GM12878 (cell line): ENCODE measurements at regions not wholly inside any gene's neighbourhood (a gene's known extent, or its start where the extent isn't known, plus 50 kb on each side); places are given as distances from the start of the nearest gene placed in this dataset.

Experiments
- ATAC-seq: fragments of 200-7000 bp; cut with Tn5 transposase; 3 replicates; pipeline ENCODE4 v1.9.1; 2020; ENCODE audit warnings: mild to moderate bottlenecking, moderate library complexity
- BruUV-seq: library from RNA; stranded (reverse); fragments of 400-500 nt; replicated peaks from 2 replicates; lab custom pipeline; 2021; lab: Mats Ljungman, UMichigan
- CTCF ChIA-PET: fragments of 300-600 bp; sonication (Branson Sonifier 250); formaldehyde crosslinking; extraction: SDS; loops from one replicate; lab custom pipeline; 2021; ENCODE audit warnings: inconsistent platforms; lab: Yijun Ruan, JAX
- POLR2A ChIA-PET: fragments of 350-600 bp; formaldehyde crosslinking; extraction: SDS; loops from one replicate; lab custom pipeline; 2021; ENCODE audit warnings: inconsistent platforms; lab: Charles Lee
- RAD21 ChIA-PET: fragments of 300-600 bp; sonication (Branson Sonifier 250); formaldehyde crosslinking; loops from one replicate; lab custom pipeline; 2023; ENCODE audit warnings: antibody characterized with exemption; ENCODE audit not compliant: unreplicated experiment; lab: Charles Lee
- SMC1A ChIA-PET: fragments of 300-600 bp; sonication (Branson Sonifier 250); formaldehyde crosslinking; loops from one replicate; lab custom pipeline; 2023; ENCODE audit not compliant: unreplicated experiment, uncharacterized antibody; lab: Charles Lee
- DNase-seq: peaks from one replicate; pipeline ENCODE4 v3.0.0-alpha.2; 2011; ENCODE audit warnings: low read depth, low spot score
- FAIRE-seq: peaks from 3 replicates; lab custom pipeline; 2011; peaks lifted over from hg19 to GRCh38; lab: Jason Lieb, UNC
- H2AFZ ChIP-seq: 2 replicates; pipeline ENCODE4 v1.6.0; 2011; ENCODE audit warnings: low read depth, low read length, control low read depth; ENCODE audit not compliant: control insufficient read depth
- H3K27ac ChIP-seq: 2 replicates; pipeline ENCODE4 v1.5.1; 2011; ENCODE audit warnings: control low read depth; ENCODE audit not compliant: control insufficient read depth, insufficient read depth
- H3K27me3 ChIP-seq, 2 experiments: replicated peaks in 1 of 2; 2 replicates each; pipeline versions ENCODE4 v1.6.0 to v1.6.1; 2011; ENCODE audit warnings: low read length in 1 of 2; ENCODE audit not compliant: control insufficient read depth in 2 of 2, insufficient read depth in 2 of 2
- H3K36me3 ChIP-seq, 2 experiments: 2 replicates each; pipeline ENCODE4 v1.5.1; 2011; ENCODE audit warnings: low read length in 1 of 2; ENCODE audit not compliant: control insufficient read depth in 2 of 2, insufficient read depth in 2 of 2
- H3K4me1 ChIP-seq: 2 replicates; pipeline ENCODE4 v1.6.1; 2011; ENCODE audit warnings: mild to moderate bottlenecking, low read length, moderate library complexity, mixed read lengths; ENCODE audit not compliant: control insufficient read depth, insufficient read depth
- H3K4me2 ChIP-seq: 2 replicates; pipeline ENCODE4 v1.6.0; 2011; ENCODE audit warnings: control low read depth; ENCODE audit not compliant: control insufficient read depth, insufficient read depth
- H3K4me3 ChIP-seq: fragments of 200-600 bp; sonication (generic); 2 replicates; pipeline ENCODE4 v1.5.1; 2016
- H3K79me2 ChIP-seq: 2 replicates; pipeline ENCODE4 v1.6.0; 2011; ENCODE audit warnings: low read length; ENCODE audit not compliant: control insufficient read depth, insufficient read depth
- H3K9ac ChIP-seq: 2 replicates; pipeline ENCODE4 v1.8.0; 2011; ENCODE audit warnings: low read length, control low read depth, mixed read lengths; ENCODE audit not compliant: control insufficient read depth, insufficient read depth
- H3K9me3 ChIP-seq: replicated peaks from 3 replicates; pipeline ENCODE4 v1.5.1; 2011; ENCODE audit warnings: mild to moderate bottlenecking, low read length; ENCODE audit not compliant: control insufficient read depth, insufficient read depth
- H4K20me1 ChIP-seq: 2 replicates; pipeline ENCODE4 v1.6.0; 2011; ENCODE audit not compliant: control insufficient read depth, insufficient read depth
- ESRRA ChIP-seq: IDR thresholded peaks from 2 replicates; pipeline ENCODE4 v1.6.1; 2012; ENCODE audit warnings: mild to moderate bottlenecking, low read length, improper control_type of control experiment
- FOS ChIP-seq: IDR thresholded peaks from 3 replicates; pipeline ENCODE4 v1.6.1; 2011; ENCODE audit warnings: borderline replicate concordance; ENCODE audit not compliant: insufficient read length; ENCODE audit errors: extremely low read depth
- NR2F1 ChIP-seq: fragments of 450-650 bp; conservative IDR thresholded peaks from 2 replicates; pipeline ENCODE4 v1.6.1; 2017; ENCODE audit warnings: mild to moderate bottlenecking
- PML ChIP-seq: IDR thresholded peaks from 2 replicates; pipeline ENCODE4 v1.6.1; 2012; ENCODE audit warnings: low read length, inconsistent platforms
- RAD21 ChIP-seq: IDR thresholded peaks from 2 replicates; pipeline ENCODE4 v1.6.1; 2011; ENCODE audit warnings: mild to moderate bottlenecking, low read depth, low read length, moderate library complexity; ENCODE audit not compliant: insufficient read depth
- SKIL ChIP-seq: fragments of 450-650 bp; IDR thresholded peaks from 2 replicates; pipeline ENCODE4 v1.6.1; 2017; ENCODE audit warnings: mild to moderate bottlenecking, low read depth, inconsistent platforms; ENCODE audit not compliant: poor library complexity, severe bottlenecking
- STAT1 ChIP-seq: fragments of 450-650 bp; conservative IDR thresholded peaks from 2 replicates; pipeline ENCODE4 v1.6.1; 2014; ENCODE audit warnings: antibody characterized with exemption, mild to moderate bottlenecking
- in situ Hi-C: fragments of 300-500 bp; cut with MboI; formaldehyde crosslinking; loops from 9 replicates; pipeline ENCODE4 v1.14.3; 2018; ENCODE audit warnings: mixed read lengths
- intact Hi-C: fragments of 100-400 bp; cut with micrococcal nuclease; formaldehyde crosslinking; loops from one replicate; pipeline ENCODE4 v1.14.2; 2022; ENCODE audit not compliant: unreplicated experiment

DNA sequence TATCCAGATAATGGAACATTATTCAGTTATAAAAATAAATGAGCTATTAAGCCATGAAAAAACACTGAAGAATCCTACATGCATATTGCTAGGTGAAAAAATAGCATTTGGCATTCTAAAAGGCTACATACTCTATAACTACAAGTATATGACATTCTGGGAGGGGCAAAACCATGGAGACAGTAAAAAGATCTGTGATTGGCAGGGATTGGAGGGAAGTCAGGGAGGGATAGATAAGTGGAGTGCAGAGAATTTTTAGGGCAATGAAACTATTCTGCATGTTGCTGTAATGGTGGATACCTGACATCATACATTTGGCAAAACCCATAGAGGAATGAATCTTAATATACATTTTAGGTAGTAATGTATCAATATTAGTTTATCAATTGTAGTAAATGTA is 63.1 kb upstream of the SLC38A2 start:
- Histone ChIP-seq H3K9me3 (no peaks in the 10 kb centered on the region; the same call in 2 of the 3 replicates), H4K20me1 (no peaks in the 10 kb centered on the region), H3K4me3 (no peak overlapping the region), H3K79me2 (no peaks in the 10 kb centered on the region), H3K36me3 (no peaks in the 10 kb centered on the region), H2AFZ (no peak overlapping the region), H3K4me2 (no peak overlapping the region), H3K27ac (no peak overlapping the region), H3K27me3 (no peaks in the 10 kb centered on the region), H3K9ac (no peak overlapping the region), H3K4me1 (no peaks in the 10 kb centered on the region)
- intact Hi-C loops (no loop called here), in situ Hi-C loops (no loop called here)
- ChIA-PET RAD21 (no interaction called here), SMC1A (interaction anchor here (1.2 to 1.5 kb wide), 4 partner anchors 11 to 32 kb away, joined by 3 to 4 read pairs (median 3); no protein-coding TSS in a partner anchor), CTCF (interaction anchor here (1.3 kb wide), 1 partner anchor 82 kb away, joined by 3 read pairs; no protein-coding TSS in a partner anchor), POLR2A (no interaction called here)
- FAIRE-seq (no peak), ATAC-seq (no peak), DNase-seq (no peak)
- BruUV-seq: no TSS peak
- TF ChIP-seq NR2F1 (no peak), SKIL (no peak), PML (no peak), RAD21 (no peak), STAT1 (no peak), FOS (no peak), ESRRA (no peak)
